Body of pancreas (tissue), 4 donors: ENCODE measurements at regions not wholly inside any gene's neighbourhood (a gene's known extent, or its start where the extent isn't known, plus 50 kb on each side); places are given as distances from the start of the nearest gene placed in this dataset.

ENCODE experiments used
- POLR2A ChIP-seq, 3 donors: fragments of 450-650 bp; IDR thresholded peaks; one replicate each; pipeline ENCODE4 v1.6.1; 2016; ENCODE audit warnings: antibody characterized with exemption in 3 of 3, mild to moderate bottlenecking in 2 of 3
- TF ChIP-seq, protein P1 (sequence below), 7 experiments: fragments of 450-650 bp in 4 of 7; fragments of 200-600 bp in 3 of 7; sonication (generic) in 3 of 7; IDR thresholded peaks; one replicate each; pipeline ENCODE4 v1.5.1; 2016 to 2019; ENCODE audit warnings: antibody characterized with exemption in 7 of 7

DNA sequence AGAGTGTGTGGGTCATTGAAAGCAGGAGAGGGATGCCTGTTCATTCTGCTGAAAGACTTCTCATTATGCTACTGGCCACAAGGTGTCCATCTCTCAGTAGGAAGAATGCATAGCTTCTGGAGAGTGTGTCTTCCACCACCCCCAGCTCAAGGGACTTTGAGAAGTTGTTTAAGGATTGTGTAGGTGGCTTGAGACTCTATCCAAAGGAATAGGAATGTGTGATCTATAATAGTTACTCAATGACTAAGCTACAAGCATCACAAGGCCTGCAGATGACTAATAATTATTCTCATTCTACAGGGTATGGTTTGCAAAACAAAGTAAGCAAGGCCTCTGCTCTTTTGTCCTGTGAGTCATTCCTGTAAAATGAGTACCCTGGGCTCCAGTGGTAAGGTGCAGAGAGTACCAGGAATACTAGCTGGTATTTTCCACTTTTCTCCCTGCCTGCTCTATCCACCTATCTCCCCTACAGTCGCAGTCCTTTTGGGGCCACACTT is 279.8 kb upstream of the BOD1L1 start:
- TF ChIP-seq POLR2A (IDR thresholded peaks at IDR 0.05): no peak
- TF ChIP-seq, protein P1, sequence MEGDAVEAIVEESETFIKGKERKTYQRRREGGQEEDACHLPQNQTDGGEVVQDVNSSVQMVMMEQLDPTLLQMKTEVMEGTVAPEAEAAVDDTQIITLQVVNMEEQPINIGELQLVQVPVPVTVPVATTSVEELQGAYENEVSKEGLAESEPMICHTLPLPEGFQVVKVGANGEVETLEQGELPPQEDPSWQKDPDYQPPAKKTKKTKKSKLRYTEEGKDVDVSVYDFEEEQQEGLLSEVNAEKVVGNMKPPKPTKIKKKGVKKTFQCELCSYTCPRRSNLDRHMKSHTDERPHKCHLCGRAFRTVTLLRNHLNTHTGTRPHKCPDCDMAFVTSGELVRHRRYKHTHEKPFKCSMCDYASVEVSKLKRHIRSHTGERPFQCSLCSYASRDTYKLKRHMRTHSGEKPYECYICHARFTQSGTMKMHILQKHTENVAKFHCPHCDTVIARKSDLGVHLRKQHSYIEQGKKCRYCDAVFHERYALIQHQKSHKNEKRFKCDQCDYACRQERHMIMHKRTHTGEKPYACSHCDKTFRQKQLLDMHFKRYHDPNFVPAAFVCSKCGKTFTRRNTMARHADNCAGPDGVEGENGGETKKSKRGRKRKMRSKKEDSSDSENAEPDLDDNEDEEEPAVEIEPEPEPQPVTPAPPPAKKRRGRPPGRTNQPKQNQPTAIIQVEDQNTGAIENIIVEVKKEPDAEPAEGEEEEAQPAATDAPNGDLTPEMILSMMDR (IDR thresholded peaks at IDR 0.05): peak in 3 of 7 experiments; percentile 12 to 21 (median 12)
